ENCODE measurements at regions not wholly inside any gene's neighbourhood (a gene's known extent, or its start where the extent isn't known, plus 50 kb on each side); places are given as distances from the start of the nearest gene placed in this dataset.
"Not testable (repeated sequence)": the region's sequence is repeated elsewhere in the genome, so short reads cannot be mapped to it uniquely, and the experiment has no call there.

GRCh38 chr6:100322886-100323285, 141.8 kb downstream of the SIM1 start:
- no peak for DNase-seq

GRCh38 chr6:100320686-100321085, 144.0 kb downstream of the SIM1 start:
- DNase-seq, result no peak

- no peak for DNase-seq
These were observed 147.7 kb downstream of the SIM1 start for GRCh38 chr6:100317031-100317430.

- no peak for DNase-seq
These were observed 150.5 kb downstream of the SIM1 start for GRCh38 chr6:100314186-100314585.

GRCh38 chr6:100311707-100312251, 152.9 kb downstream of the SIM1 start:
- no peak for DNase-seq

- DNase-seq, result no peak
These were observed 155.5 kb downstream of the SIM1 start for GRCh38 chr6:100309174-100309573.

GRCh38 chr6:100307561-100307960, 157.2 kb downstream of the SIM1 start:
- DNase-seq, result no peak

GRCh38 chr6:100305209-100305869, 159.4 kb downstream of the SIM1 start:
- DNase-seq, result no peak

- no peak for DNase-seq
These were observed 160.1 kb downstream of the SIM1 start for GRCh38 chr6:100304575-100304974.

- DNase-seq, result no peak
These were observed 163.0 kb downstream of the SIM1 start for GRCh38 chr6:100301731-100302130.

GRCh38 chr6:100300221-100300736, 164.4 kb downstream of the SIM1 start:
- no peak for DNase-seq

- peak; percentile 11 for DNase-seq
These were observed 167.7 kb downstream of the SIM1 start for GRCh38 chr6:100296810-100297544.

GRCh38 chr6:100295172-100295571, 169.5 kb downstream of the SIM1 start:
- not testable (repeated sequence) for DNase-seq

- DNase-seq, result no peak
These were observed 175.4 kb downstream of the SIM1 start for GRCh38 chr6:100289285-100289684.

- no peak for DNase-seq
These were observed 176.4 kb downstream of the SIM1 start for GRCh38 chr6:100288311-100288710.

GRCh38 chr6:100283285-100283684, 181.4 kb downstream of the SIM1 start:
- no peak for DNase-seq

GRCh38 chr6:100281471-100281901, 183.2 kb downstream of the SIM1 start:
- no peak for DNase-seq

GRCh38 chr6:100276311-100277057, 188.2 kb downstream of the SIM1 start:
- no peak for DNase-seq

GRCh38 chr6:100274147-100274546, 190.6 kb downstream of the SIM1 start:
- DNase-seq, result no peak

GRCh38 chr6:100271625-100272024, 193.1 kb downstream of the SIM1 start:
- DNase-seq, result no peak

- no peak for DNase-seq
These were observed 193.5 kb downstream of the SIM1 start for GRCh38 chr6:100271202-100271601.

- DNase-seq, result no peak
These were observed 195.5 kb downstream of the SIM1 start for GRCh38 chr6:100269189-100269588.

GRCh38 chr6:100268326-100268725, 196.4 kb downstream of the SIM1 start:
- no peak for DNase-seq

Data from NCI-H2029 treated with DMSO at 0.1 percent for 48 hours (cell line).